ENCODE measurements at regions not wholly inside any gene's neighbourhood (a gene's known extent, or its start where the extent isn't known, plus 50 kb on each side); places are given as distances from the start of the nearest gene placed in this dataset.

GRCh38 chr18:10131460-10132395 lies 217.9 kb downstream of the VAPA start:
- TF ChIP-seq RAD21 (IDR thresholded peaks at IDR 0.05; ENCODE audit: low read depth) = no peak
- 0 out of 2 replicates have a peak, but pooled peaks have one; percentile 36 for TF ChIP-seq ZBTB7A (IDR thresholded peaks at IDR 0.05; ENCODE audit: low read depth)
- TF ChIP-seq TCF12 (IDR thresholded peaks at IDR 0.05; ENCODE audit: low read depth) = peak; percentile 53
- no peak for TF ChIP-seq YY1 (IDR thresholded peaks at IDR 0.05; ENCODE audit: low read depth)
- TF ChIP-seq TAF1 (IDR thresholded peaks at IDR 0.05; ENCODE audit: low read depth) = no peak
- peak; percentile 54 for TF ChIP-seq EP300 (IDR thresholded peaks at IDR 0.05; ENCODE audit: borderline replicate concordance)
- TF ChIP-seq NFIC (IDR thresholded peaks at IDR 0.05) = peak; percentile 33; the same call in 1 of the 2 replicates
- TF ChIP-seq EGR1 (IDR thresholded peaks at IDR 0.05) = peak; percentile 48
- TF ChIP-seq, protein P1, sequence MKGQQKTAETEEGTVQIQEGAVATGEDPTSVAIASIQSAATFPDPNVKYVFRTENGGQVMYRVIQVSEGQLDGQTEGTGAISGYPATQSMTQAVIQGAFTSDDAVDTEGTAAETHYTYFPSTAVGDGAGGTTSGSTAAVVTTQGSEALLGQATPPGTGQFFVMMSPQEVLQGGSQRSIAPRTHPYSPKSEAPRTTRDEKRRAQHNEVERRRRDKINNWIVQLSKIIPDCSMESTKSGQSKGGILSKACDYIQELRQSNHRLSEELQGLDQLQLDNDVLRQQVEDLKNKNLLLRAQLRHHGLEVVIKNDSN (IDR thresholded peaks at IDR 0.05) = no peak
- TF ChIP-seq, protein P2, sequence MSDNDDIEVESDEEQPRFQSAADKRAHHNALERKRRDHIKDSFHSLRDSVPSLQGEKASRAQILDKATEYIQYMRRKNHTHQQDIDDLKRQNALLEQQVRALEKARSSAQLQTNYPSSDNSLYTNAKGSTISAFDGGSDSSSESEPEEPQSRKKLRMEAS (IDR thresholded peaks at IDR 0.05) = peak; percentile 43
- TF ChIP-seq CREB1 (IDR thresholded peaks at IDR 0.05; ENCODE audit: low read depth) = no peak
- TF ChIP-seq FOXM1 (IDR thresholded peaks at IDR 0.05; ENCODE audit: borderline replicate concordance, low read depth) = no peak
- TF ChIP-seq REST (IDR thresholded peaks at IDR 0.05; ENCODE audit: low read depth) = no peak
- TF ChIP-seq CEBPB (IDR thresholded peaks at IDR 0.05) = no peak
- peak; percentile 38; the same call in 1 of the 2 replicates for TF ChIP-seq TEAD4 (IDR thresholded peaks at IDR 0.05)

- TF ChIP-seq NFIC (IDR thresholded peaks at IDR 0.05) = no peak
- TF ChIP-seq EP300 (IDR thresholded peaks at IDR 0.05; ENCODE audit: borderline replicate concordance) = no peak
- no peak for TF ChIP-seq TEAD4 (IDR thresholded peaks at IDR 0.05)
- TF ChIP-seq, protein P1 (IDR thresholded peaks at IDR 0.05) = no peak
- no peak for TF ChIP-seq CREB1 (IDR thresholded peaks at IDR 0.05; ENCODE audit: low read depth)
- TF ChIP-seq CEBPB (IDR thresholded peaks at IDR 0.05) = no peak
- TF ChIP-seq YY1 (IDR thresholded peaks at IDR 0.05; ENCODE audit: low read depth) = no peak
- TF ChIP-seq TAF1 (IDR thresholded peaks at IDR 0.05; ENCODE audit: low read depth) = no peak
- no peak for TF ChIP-seq EGR1 (IDR thresholded peaks at IDR 0.05)
- no peak for TF ChIP-seq FOXM1 (IDR thresholded peaks at IDR 0.05; ENCODE audit: borderline replicate concordance, low read depth)
- no peak for TF ChIP-seq ZBTB7A (IDR thresholded peaks at IDR 0.05; ENCODE audit: low read depth)
- TF ChIP-seq, protein P2 (IDR thresholded peaks at IDR 0.05) = no peak
These were observed 219.7 kb downstream of the VAPA start for GRCh38 chr18:10133516-10133915.

- TF ChIP-seq FOXM1 (IDR thresholded peaks at IDR 0.05; ENCODE audit: borderline replicate concordance, low read depth) = no peak
- TF ChIP-seq EP300 (IDR thresholded peaks at IDR 0.05; ENCODE audit: borderline replicate concordance) = no peak
- no peak for TF ChIP-seq CREB1 (IDR thresholded peaks at IDR 0.05; ENCODE audit: low read depth)
- TF ChIP-seq, protein P1 (IDR thresholded peaks at IDR 0.05) = no peak
- TF ChIP-seq REST (IDR thresholded peaks at IDR 0.05; ENCODE audit: low read depth) = no peak
- TF ChIP-seq ZBTB7A (IDR thresholded peaks at IDR 0.05; ENCODE audit: low read depth) = no peak
These were observed 220.4 kb downstream of the VAPA start for GRCh38 chr18:10134204-10134603.

- TF ChIP-seq NFIC (IDR thresholded peaks at IDR 0.05) = no peak
- no peak for TF ChIP-seq FOXM1 (IDR thresholded peaks at IDR 0.05; ENCODE audit: borderline replicate concordance, low read depth)
- TF ChIP-seq TAF1 (IDR thresholded peaks at IDR 0.05; ENCODE audit: low read depth) = no peak
- no peak for TF ChIP-seq RAD21 (IDR thresholded peaks at IDR 0.05; ENCODE audit: low read depth)
- no peak for TF ChIP-seq CREB1 (IDR thresholded peaks at IDR 0.05; ENCODE audit: low read depth)
- no peak for TF ChIP-seq CEBPB (IDR thresholded peaks at IDR 0.05)
- TF ChIP-seq EGR1 (IDR thresholded peaks at IDR 0.05) = no peak
- TF ChIP-seq EP300 (IDR thresholded peaks at IDR 0.05; ENCODE audit: borderline replicate concordance) = no peak
- TF ChIP-seq ZBTB7A (IDR thresholded peaks at IDR 0.05; ENCODE audit: low read depth) = no peak
- TF ChIP-seq, protein P2 (IDR thresholded peaks at IDR 0.05) = no peak
- no peak for TF ChIP-seq YY1 (IDR thresholded peaks at IDR 0.05; ENCODE audit: low read depth)
- TF ChIP-seq REST (IDR thresholded peaks at IDR 0.05; ENCODE audit: low read depth) = no peak
- no peak for TF ChIP-seq TCF12 (IDR thresholded peaks at IDR 0.05; ENCODE audit: low read depth)
- no peak for TF ChIP-seq TEAD4 (IDR thresholded peaks at IDR 0.05)
- TF ChIP-seq, protein P1 (IDR thresholded peaks at IDR 0.05) = no peak
These were observed 221.6 kb downstream of the VAPA start for GRCh38 chr18:10135302-10135926.

Data from Ishikawa (cell line).